GM12878 (cell line): ENCODE measurements at regions not wholly inside any gene's neighbourhood (a gene's known extent, or its start where the extent isn't known, plus 50 kb on each side); places are given as distances from the start of the nearest gene placed in this dataset.

Source experiments
- ATAC-seq: fragments of 200-7000 bp; cut with Tn5 transposase; 3 replicates; pipeline ENCODE4 v1.9.1; 2020; ENCODE audit warnings: mild to moderate bottlenecking, moderate library complexity
- BruUV-seq: library from RNA; stranded (reverse); fragments of 400-500 nt; replicated peaks from 2 replicates; lab custom pipeline; 2021; lab: Mats Ljungman, UMichigan
- CTCF ChIA-PET: fragments of 300-600 bp; sonication (Branson Sonifier 250); formaldehyde crosslinking; extraction: SDS; loops from one replicate; lab custom pipeline; 2021; ENCODE audit warnings: inconsistent platforms; lab: Yijun Ruan, JAX
- POLR2A ChIA-PET: fragments of 350-600 bp; formaldehyde crosslinking; extraction: SDS; loops from one replicate; lab custom pipeline; 2021; ENCODE audit warnings: inconsistent platforms; lab: Charles Lee
- RAD21 ChIA-PET: fragments of 300-600 bp; sonication (Branson Sonifier 250); formaldehyde crosslinking; loops from one replicate; lab custom pipeline; 2023; ENCODE audit warnings: antibody characterized with exemption; ENCODE audit not compliant: unreplicated experiment; lab: Charles Lee
- SMC1A ChIA-PET: fragments of 300-600 bp; sonication (Branson Sonifier 250); formaldehyde crosslinking; loops from one replicate; lab custom pipeline; 2023; ENCODE audit not compliant: unreplicated experiment, uncharacterized antibody; lab: Charles Lee
- DNase-seq: peaks from one replicate; pipeline ENCODE4 v3.0.0-alpha.2; 2011; ENCODE audit warnings: low read depth, low spot score
- FAIRE-seq: peaks from 3 replicates; lab custom pipeline; 2011; peaks lifted over from hg19 to GRCh38; lab: Jason Lieb, UNC
- H2AFZ ChIP-seq: 2 replicates; pipeline ENCODE4 v1.6.0; 2011; ENCODE audit warnings: low read depth, low read length, control low read depth; ENCODE audit not compliant: control insufficient read depth
- H3K27ac ChIP-seq: 2 replicates; pipeline ENCODE4 v1.5.1; 2011; ENCODE audit warnings: control low read depth; ENCODE audit not compliant: control insufficient read depth, insufficient read depth
- H3K27me3 ChIP-seq, 2 experiments: replicated peaks in 1 of 2; 2 replicates each; pipeline versions ENCODE4 v1.6.0 to v1.6.1; 2011; ENCODE audit warnings: low read length in 1 of 2; ENCODE audit not compliant: control insufficient read depth in 2 of 2, insufficient read depth in 2 of 2
- H3K36me3 ChIP-seq, 2 experiments: 2 replicates each; pipeline ENCODE4 v1.5.1; 2011; ENCODE audit warnings: low read length in 1 of 2; ENCODE audit not compliant: control insufficient read depth in 2 of 2, insufficient read depth in 2 of 2
- H3K4me1 ChIP-seq: 2 replicates; pipeline ENCODE4 v1.6.1; 2011; ENCODE audit warnings: mild to moderate bottlenecking, low read length, moderate library complexity, mixed read lengths; ENCODE audit not compliant: control insufficient read depth, insufficient read depth
- H3K4me2 ChIP-seq: 2 replicates; pipeline ENCODE4 v1.6.0; 2011; ENCODE audit warnings: control low read depth; ENCODE audit not compliant: control insufficient read depth, insufficient read depth
- H3K4me3 ChIP-seq: fragments of 200-600 bp; sonication (generic); 2 replicates; pipeline ENCODE4 v1.5.1; 2016
- H3K79me2 ChIP-seq: 2 replicates; pipeline ENCODE4 v1.6.0; 2011; ENCODE audit warnings: low read length; ENCODE audit not compliant: control insufficient read depth, insufficient read depth
- H3K9ac ChIP-seq: 2 replicates; pipeline ENCODE4 v1.8.0; 2011; ENCODE audit warnings: low read length, control low read depth, mixed read lengths; ENCODE audit not compliant: control insufficient read depth, insufficient read depth
- H3K9me3 ChIP-seq: replicated peaks from 3 replicates; pipeline ENCODE4 v1.5.1; 2011; ENCODE audit warnings: mild to moderate bottlenecking, low read length; ENCODE audit not compliant: control insufficient read depth, insufficient read depth
- H4K20me1 ChIP-seq: 2 replicates; pipeline ENCODE4 v1.6.0; 2011; ENCODE audit not compliant: control insufficient read depth, insufficient read depth
- BCL11A ChIP-seq: IDR thresholded peaks from 2 replicates; pipeline ENCODE4 v1.6.1; 2011; ENCODE audit warnings: low read depth, low read length
- BMI1 ChIP-seq: fragments of 450-650 bp; IDR thresholded peaks from 2 replicates; pipeline ENCODE4 v1.6.1; 2016; ENCODE audit warnings: mild to moderate bottlenecking, moderate library complexity, borderline replicate concordance
- EED ChIP-seq: sonication (generic); IDR thresholded peaks from 2 replicates; pipeline ENCODE4 v1.6.1; 2016; ENCODE audit warnings: antibody characterized with exemption, low read depth
- IKZF1 ChIP-seq: fragments of 450-650 bp; conservative IDR thresholded peaks from 2 replicates; pipeline ENCODE4 v1.6.1; 2017; ENCODE audit warnings: antibody characterized with exemption, mild to moderate bottlenecking
- KLF5 ChIP-seq: fragments of 450-650 bp; IDR thresholded peaks from 2 replicates; pipeline ENCODE4 v1.6.1; 2014; ENCODE audit warnings: mild to moderate bottlenecking; ENCODE audit not compliant: partially characterized antibody
- MTA3 ChIP-seq: IDR thresholded peaks from 2 replicates; pipeline ENCODE4 v1.6.1; 2012; ENCODE audit warnings: low read length, inconsistent platforms, borderline replicate concordance
- PAX5 ChIP-seq: IDR thresholded peaks from 2 replicates; pipeline ENCODE4 v1.6.1; 2011; ENCODE audit warnings: low read depth, low read length, borderline replicate concordance
- POLR2AphosphoS2 ChIP-seq: IDR thresholded peaks from 2 replicates; pipeline ENCODE4 v1.6.1; 2011; ENCODE audit warnings: low read depth, mild to moderate bottlenecking, low read length, improper control_type of control experiment, moderate library complexity
- RAD51 ChIP-seq: fragments of 450-650 bp; IDR thresholded peaks from 2 replicates; pipeline ENCODE4 v1.6.1; 2016; ENCODE audit warnings: moderate library complexity, mild to moderate bottlenecking, inconsistent platforms
- SPI1 ChIP-seq: IDR thresholded peaks from 2 replicates; pipeline ENCODE4 v1.6.1; 2011; ENCODE audit warnings: low read depth, mild to moderate bottlenecking, low read length, moderate library complexity, borderline replicate concordance; ENCODE audit not compliant: insufficient read depth
- TAF1 ChIP-seq: IDR thresholded peaks from 2 replicates; pipeline ENCODE4 v1.6.1; 2011; ENCODE audit warnings: mild to moderate bottlenecking, low read depth, low read length, borderline replicate concordance
- TCF7 ChIP-seq: IDR thresholded peaks from 2 replicates; pipeline ENCODE4 v1.6.1; 2014; ENCODE audit warnings: antibody characterized with exemption, borderline replicate concordance
- WGBS: methylation state at CpG from one replicate; pipeline ENCODE4 v1.1.6; 2016; ENCODE audit warnings: low lambda C conversion rate; ENCODE audit not compliant: insufficient replicate concordance, insufficient coverage; ENCODE audit errors: missing lambda C conversion rate; 5-methylcytosine and 5-hydroxymethylcytosine counted together
- in situ Hi-C: fragments of 300-500 bp; cut with MboI; formaldehyde crosslinking; loops from 9 replicates; pipeline ENCODE4 v1.14.3; 2018; ENCODE audit warnings: mixed read lengths
- intact Hi-C: fragments of 100-400 bp; cut with micrococcal nuclease; formaldehyde crosslinking; loops from one replicate; pipeline ENCODE4 v1.14.2; 2022; ENCODE audit not compliant: unreplicated experiment
- TF ChIP-seq, protein P1 (sequence below): IDR thresholded peaks from 2 replicates; pipeline ENCODE4 v1.6.1; 2012; ENCODE audit warnings: low read depth, low read length, improper control_type of control experiment
- TF ChIP-seq, protein P2 (sequence below): fragments of 450-650 bp; IDR thresholded peaks from 2 replicates; pipeline ENCODE4 v1.6.1; 2017; ENCODE audit warnings: mild to moderate bottlenecking, low read depth, inconsistent platforms; ENCODE audit not compliant: poor library complexity, severe bottlenecking
- TF ChIP-seq, protein P3 (sequence below), 3 experiments: IDR thresholded peaks in 2 of 3; conservative IDR thresholded peaks in 1 of 3; 2 replicates each; pipeline ENCODE4 v1.5.1; 2011; ENCODE audit warnings: low read depth in 3 of 3, low read length in 3 of 3, mild to moderate bottlenecking in 3 of 3, control low read depth in 2 of 3, moderate library complexity in 2 of 3, inconsistent platforms in 1 of 3, mixed read lengths in 1 of 3; ENCODE audit not compliant: control insufficient read depth in 2 of 3, insufficient read depth in 1 of 3; ENCODE audit errors: extremely low read depth in 1 of 3

DNA sequence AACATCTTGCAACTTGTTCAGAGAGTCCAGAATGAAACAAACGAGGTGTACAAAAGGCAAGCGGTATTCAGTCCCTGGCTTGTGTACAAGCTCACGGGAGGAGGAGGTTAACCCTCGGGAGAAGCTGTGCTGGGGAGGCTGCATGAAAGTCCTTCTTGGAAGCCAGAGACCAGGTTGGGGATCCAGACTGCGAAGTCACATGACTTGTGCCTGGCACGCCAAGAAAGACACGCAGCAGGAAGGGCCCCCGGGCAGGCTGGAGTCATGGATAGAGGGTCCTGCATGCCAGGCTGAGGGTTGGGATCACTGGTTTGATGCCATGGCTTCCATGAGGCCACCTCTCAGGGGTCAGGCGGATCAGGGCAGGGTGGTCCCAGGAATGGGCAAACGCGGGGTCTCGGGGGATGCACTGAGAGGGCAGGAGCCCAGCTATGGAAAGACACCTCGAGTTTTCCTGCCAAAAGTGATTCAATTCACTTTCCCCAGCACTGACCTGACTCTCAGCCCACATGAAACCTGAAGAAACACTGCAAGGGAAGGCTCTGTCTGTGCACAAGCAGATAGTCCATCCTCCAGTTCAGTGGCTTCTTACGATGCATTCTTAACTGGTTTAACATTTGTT lies 79.4 kb downstream of the DLL1 start:
- ChIA-PET RAD21 (no interaction called here), SMC1A (no interaction called here), POLR2A (no interaction called here), CTCF (no interaction called here)
- H4K20me1 ChIP-seq = no peaks in the 10 kb centered on the region
- H3K36me3 ChIP-seq = no peaks in the 10 kb centered on the region
- TF ChIP-seq TCF7 = no peak
- no peak for TF ChIP-seq RAD51
- TF ChIP-seq IKZF1 = no peak
- TF ChIP-seq TAF1 = no peak
- TF ChIP-seq BCL11A = no peak
- TF ChIP-seq BMI1 = no peak
- TF ChIP-seq, protein P1, sequence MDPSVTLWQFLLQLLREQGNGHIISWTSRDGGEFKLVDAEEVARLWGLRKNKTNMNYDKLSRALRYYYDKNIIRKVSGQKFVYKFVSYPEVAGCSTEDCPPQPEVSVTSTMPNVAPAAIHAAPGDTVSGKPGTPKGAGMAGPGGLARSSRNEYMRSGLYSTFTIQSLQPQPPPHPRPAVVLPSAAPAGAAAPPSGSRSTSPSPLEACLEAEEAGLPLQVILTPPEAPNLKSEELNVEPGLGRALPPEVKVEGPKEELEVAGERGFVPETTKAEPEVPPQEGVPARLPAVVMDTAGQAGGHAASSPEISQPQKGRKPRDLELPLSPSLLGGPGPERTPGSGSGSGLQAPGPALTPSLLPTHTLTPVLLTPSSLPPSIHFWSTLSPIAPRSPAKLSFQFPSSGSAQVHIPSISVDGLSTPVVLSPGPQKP = no peak
- TF ChIP-seq EED = no peak
- no peak for TF ChIP-seq PAX5
- TF ChIP-seq, protein P2, sequence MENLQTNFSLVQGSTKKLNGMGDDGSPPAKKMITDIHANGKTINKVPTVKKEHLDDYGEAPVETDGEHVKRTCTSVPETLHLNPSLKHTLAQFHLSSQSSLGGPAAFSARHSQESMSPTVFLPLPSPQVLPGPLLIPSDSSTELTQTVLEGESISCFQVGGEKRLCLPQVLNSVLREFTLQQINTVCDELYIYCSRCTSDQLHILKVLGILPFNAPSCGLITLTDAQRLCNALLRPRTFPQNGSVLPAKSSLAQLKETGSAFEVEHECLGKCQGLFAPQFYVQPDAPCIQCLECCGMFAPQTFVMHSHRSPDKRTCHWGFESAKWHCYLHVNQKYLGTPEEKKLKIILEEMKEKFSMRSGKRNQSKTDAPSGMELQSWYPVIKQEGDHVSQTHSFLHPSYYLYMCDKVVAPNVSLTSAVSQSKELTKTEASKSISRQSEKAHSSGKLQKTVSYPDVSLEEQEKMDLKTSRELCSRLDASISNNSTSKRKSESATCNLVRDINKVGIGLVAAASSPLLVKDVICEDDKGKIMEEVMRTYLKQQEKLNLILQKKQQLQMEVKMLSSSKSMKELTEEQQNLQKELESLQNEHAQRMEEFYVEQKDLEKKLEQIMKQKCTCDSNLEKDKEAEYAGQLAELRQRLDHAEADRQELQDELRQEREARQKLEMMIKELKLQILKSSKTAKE = no peak
- TF ChIP-seq, protein P3, sequence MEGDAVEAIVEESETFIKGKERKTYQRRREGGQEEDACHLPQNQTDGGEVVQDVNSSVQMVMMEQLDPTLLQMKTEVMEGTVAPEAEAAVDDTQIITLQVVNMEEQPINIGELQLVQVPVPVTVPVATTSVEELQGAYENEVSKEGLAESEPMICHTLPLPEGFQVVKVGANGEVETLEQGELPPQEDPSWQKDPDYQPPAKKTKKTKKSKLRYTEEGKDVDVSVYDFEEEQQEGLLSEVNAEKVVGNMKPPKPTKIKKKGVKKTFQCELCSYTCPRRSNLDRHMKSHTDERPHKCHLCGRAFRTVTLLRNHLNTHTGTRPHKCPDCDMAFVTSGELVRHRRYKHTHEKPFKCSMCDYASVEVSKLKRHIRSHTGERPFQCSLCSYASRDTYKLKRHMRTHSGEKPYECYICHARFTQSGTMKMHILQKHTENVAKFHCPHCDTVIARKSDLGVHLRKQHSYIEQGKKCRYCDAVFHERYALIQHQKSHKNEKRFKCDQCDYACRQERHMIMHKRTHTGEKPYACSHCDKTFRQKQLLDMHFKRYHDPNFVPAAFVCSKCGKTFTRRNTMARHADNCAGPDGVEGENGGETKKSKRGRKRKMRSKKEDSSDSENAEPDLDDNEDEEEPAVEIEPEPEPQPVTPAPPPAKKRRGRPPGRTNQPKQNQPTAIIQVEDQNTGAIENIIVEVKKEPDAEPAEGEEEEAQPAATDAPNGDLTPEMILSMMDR (IDR thresholded peaks at IDR 0.05 in 2 of 3, conservative IDR thresholded peaks at IDR 0.05 in 1 of 3; ENCODE audit: control insufficient read depth in 2 of 3, extremely low read depth in 1 of 3, insufficient read depth in 1 of 3, low read depth in 3 of 3, low read length in 3 of 3) = no peak
- no peak for TF ChIP-seq KLF5
- TF ChIP-seq SPI1 = no peak
- no peak for TF ChIP-seq MTA3
- no peak for TF ChIP-seq POLR2AphosphoS2
- intact Hi-C loops = no loop called here
- no peak overlapping the region for H3K4me3 ChIP-seq
- DNase-seq (no peak), FAIRE-seq (no peak), ATAC-seq (no peak)
- no peak overlapping the region for H3K27ac ChIP-seq
- H3K4me1 ChIP-seq = no peaks in the 10 kb centered on the region
- H3K9ac ChIP-seq = no peak overlapping the region
- WGBS = 48% methylated on average over 14 of the region's 14 CpGs
- no peaks in the 10 kb centered on the region for H3K79me2 ChIP-seq
- H3K27me3 ChIP-seq = no peaks in the 10 kb centered on the region
- in situ Hi-C loops = no loop called here
- H3K9me3 ChIP-seq = no peaks in the 10 kb centered on the region; the same call in 2 of the 3 replicates
- no peak overlapping the region for H2AFZ ChIP-seq
- no TSS peak for BruUV-seq
- no peak overlapping the region for H3K4me2 ChIP-seq
